DOHH2 (cell line): ENCODE measurements at regions not wholly inside any gene's neighbourhood (a gene's known extent, or its start where the extent isn't known, plus 50 kb on each side); places are given as distances from the start of the nearest gene placed in this dataset.

Experiments used
- H3F3A ChIP-seq: fragments of 200-600 bp; sonication (generic), shearing (Covaris generic); 2 replicates; pipeline ENCODE4 v1.6.0; 2016; ENCODE audit warnings: antibody characterized with exemption, mild to moderate bottlenecking; ENCODE audit not compliant: control insufficient read depth, insufficient read depth
- H3K27ac ChIP-seq: fragments of 200-600 bp; sonication (generic); 2 replicates; pipeline ENCODE4 v1.5.1; 2014; ENCODE audit warnings: low read depth, mild to moderate bottlenecking, low read length, moderate library complexity
- H3K27me3 ChIP-seq: fragments of 200-600 bp; sonication (generic); 2 replicates; pipeline ENCODE4 v1.6.1; 2014; ENCODE audit warnings: mild to moderate bottlenecking, low read length, mixed read lengths; ENCODE audit not compliant: control insufficient read depth
- H3K36me3 ChIP-seq: fragments of 200-600 bp; sonication (generic); 2 replicates; pipeline ENCODE4 v1.6.1; 2014; ENCODE audit warnings: mild to moderate bottlenecking, low read length, moderate library complexity, mixed read lengths; ENCODE audit not compliant: control insufficient read depth
- H3K4me1 ChIP-seq: fragments of 200-600 bp; sonication (generic); 2 replicates; pipeline ENCODE4 v1.6.1; 2014; ENCODE audit warnings: mild to moderate bottlenecking, low read length, mixed read lengths; ENCODE audit not compliant: control insufficient read depth
- H3K4me2 ChIP-seq: fragments of 200-600 bp; sonication (generic); 2 replicates; pipeline ENCODE4 v1.6.0; 2014; ENCODE audit warnings: mild to moderate bottlenecking, low read length, moderate library complexity
- H3K4me3 ChIP-seq: fragments of 200-600 bp; sonication (generic); 2 replicates; pipeline ENCODE4 v1.5.1; 2014; ENCODE audit warnings: mild to moderate bottlenecking, low read length, mixed read lengths
- H3K79me2 ChIP-seq: fragments of 200-600 bp; sonication (generic); 2 replicates; pipeline ENCODE4 v1.6.1; 2014; ENCODE audit warnings: mild to moderate bottlenecking, low read length, mixed read lengths; ENCODE audit not compliant: control insufficient read depth
- H3K9me2 ChIP-seq: fragments of 200-600 bp; sonication (generic); replicated peaks from 2 replicates; pipeline ENCODE4 v1.6.1; 2014; ENCODE audit warnings: mild to moderate bottlenecking, low read length, mixed read lengths; ENCODE audit not compliant: control insufficient read depth
- H3K9me3 ChIP-seq: fragments of 200-600 bp; sonication (generic); 2 replicates; pipeline ENCODE4 v1.6.1; 2014; ENCODE audit warnings: antibody characterized with exemption, low read length, mixed read lengths; ENCODE audit not compliant: control insufficient read depth, insufficient read depth
- H4K20me1 ChIP-seq: fragments of 200-600 bp; sonication (generic); 2 replicates; pipeline ENCODE4 v1.6.0; 2014; ENCODE audit warnings: low read depth, mild to moderate bottlenecking, antibody characterized with exemption, low read length, moderate library complexity; ENCODE audit not compliant: control insufficient read depth, insufficient read depth
- EZH2phosphoT487 ChIP-seq: fragments of 200-600 bp; sonication (generic); IDR thresholded peaks from 2 replicates; pipeline ENCODE4 v1.6.1; 2017; ENCODE audit warnings: borderline replicate concordance, mild to moderate bottlenecking, antibody characterized with exemption, low read length, moderate library complexity, mixed read lengths
- TF ChIP-seq, protein P1 (sequence below): fragments of 200-600 bp; sonication (generic); IDR thresholded peaks from one replicate; pipeline ENCODE4 v1.5.1; 2014; ENCODE audit warnings: antibody characterized with exemption, mild to moderate bottlenecking, low read depth, low read length; ENCODE audit not compliant: poor library complexity, severe bottlenecking

DNA sequence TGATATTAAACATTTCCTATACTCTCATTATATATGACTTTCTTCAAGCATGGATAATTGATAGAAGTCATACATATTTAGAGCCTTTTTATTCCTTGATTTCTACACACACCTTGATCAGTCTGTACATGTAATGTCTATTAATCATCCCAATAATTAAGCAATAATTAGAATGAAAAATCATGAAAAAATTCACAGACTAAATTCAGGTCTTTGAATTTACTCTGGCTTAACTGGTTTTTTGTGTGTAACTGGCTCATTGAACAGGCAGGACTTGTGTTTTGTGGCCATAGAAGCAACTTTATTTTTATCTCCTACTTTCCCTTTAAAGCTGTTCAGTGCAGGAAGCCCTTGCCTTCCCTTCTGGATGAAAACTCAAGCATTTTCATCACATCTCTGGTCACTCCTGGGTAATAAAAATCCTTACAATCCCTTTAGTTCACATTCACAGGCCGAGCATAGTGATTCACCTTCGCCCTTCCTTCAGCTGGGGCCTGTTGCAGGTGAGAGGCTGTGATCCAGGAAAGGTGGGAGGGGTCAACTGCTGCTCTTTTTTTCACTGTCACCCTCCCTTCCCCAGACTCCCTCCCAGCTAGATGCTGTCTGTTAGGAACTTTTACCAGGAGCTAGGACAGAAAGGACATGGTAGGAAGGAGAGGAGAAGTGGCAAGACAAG, 58.0 kb upstream of the ITSN2 start:
- no peaks in the 10 kb centered on the region for H4K20me1 ChIP-seq
- no peak for TF ChIP-seq EZH2phosphoT487
- TF ChIP-seq, protein P1, sequence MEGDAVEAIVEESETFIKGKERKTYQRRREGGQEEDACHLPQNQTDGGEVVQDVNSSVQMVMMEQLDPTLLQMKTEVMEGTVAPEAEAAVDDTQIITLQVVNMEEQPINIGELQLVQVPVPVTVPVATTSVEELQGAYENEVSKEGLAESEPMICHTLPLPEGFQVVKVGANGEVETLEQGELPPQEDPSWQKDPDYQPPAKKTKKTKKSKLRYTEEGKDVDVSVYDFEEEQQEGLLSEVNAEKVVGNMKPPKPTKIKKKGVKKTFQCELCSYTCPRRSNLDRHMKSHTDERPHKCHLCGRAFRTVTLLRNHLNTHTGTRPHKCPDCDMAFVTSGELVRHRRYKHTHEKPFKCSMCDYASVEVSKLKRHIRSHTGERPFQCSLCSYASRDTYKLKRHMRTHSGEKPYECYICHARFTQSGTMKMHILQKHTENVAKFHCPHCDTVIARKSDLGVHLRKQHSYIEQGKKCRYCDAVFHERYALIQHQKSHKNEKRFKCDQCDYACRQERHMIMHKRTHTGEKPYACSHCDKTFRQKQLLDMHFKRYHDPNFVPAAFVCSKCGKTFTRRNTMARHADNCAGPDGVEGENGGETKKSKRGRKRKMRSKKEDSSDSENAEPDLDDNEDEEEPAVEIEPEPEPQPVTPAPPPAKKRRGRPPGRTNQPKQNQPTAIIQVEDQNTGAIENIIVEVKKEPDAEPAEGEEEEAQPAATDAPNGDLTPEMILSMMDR = no peak
- no peaks in the 10 kb centered on the region for H3K9me2 ChIP-seq
- no peak overlapping the region for H3K4me2 ChIP-seq
- H3K27ac ChIP-seq = no peak overlapping the region
- no peaks in the 10 kb centered on the region for H3K27me3 ChIP-seq
- H3K4me3 ChIP-seq = no peak overlapping the region
- H3K36me3 ChIP-seq = no peaks in the 10 kb centered on the region
- H3K4me1 ChIP-seq = no peaks in the 10 kb centered on the region
- 0 out of 2 replicates have a peak, but pooled peaks cover 4% of the 10 kb centered on the region for H3F3A ChIP-seq
- H3K79me2 ChIP-seq = no peaks in the 10 kb centered on the region
- H3K9me3 ChIP-seq = no peaks in the 10 kb centered on the region

DNA sequence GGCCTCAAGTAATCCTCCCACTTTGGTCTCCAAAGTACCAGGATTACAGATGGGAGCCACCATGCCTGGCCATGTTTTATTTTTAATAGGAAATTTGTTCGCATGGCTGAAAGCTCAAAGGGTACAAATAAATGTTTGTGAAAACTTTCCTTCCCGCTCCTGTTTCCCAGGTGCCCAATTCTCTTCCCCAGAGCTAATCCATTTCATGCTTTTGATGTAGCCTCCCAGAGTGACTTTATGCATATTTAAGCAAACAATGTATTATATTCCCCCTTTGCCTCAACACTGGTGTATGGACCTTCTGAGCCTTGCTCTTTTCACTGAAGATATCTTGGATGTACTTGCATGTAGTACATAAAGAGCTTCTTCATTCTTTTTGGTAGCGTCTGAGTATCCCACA, 52.5 kb upstream of the ITSN2 start:
- H3K4me1 ChIP-seq = 0 out of 2 replicates have a peak, but pooled peaks cover 4% of the 10 kb centered on the region
- no peaks in the 10 kb centered on the region for H4K20me1 ChIP-seq
- H3K27me3 ChIP-seq = peaks cover 4% of the 10 kb centered on the region; the same call in 1 of the 2 replicates
- no peak overlapping the region for H3K4me2 ChIP-seq
- no peaks in the 10 kb centered on the region for H3K9me2 ChIP-seq
- no peaks in the 10 kb centered on the region for H3K9me3 ChIP-seq
- H3K79me2 ChIP-seq = no peaks in the 10 kb centered on the region
- no peaks in the 10 kb centered on the region for H3K36me3 ChIP-seq
- no peak overlapping the region for H3K27ac ChIP-seq
- TF ChIP-seq, protein P1 = no peak
- no peak for TF ChIP-seq EZH2phosphoT487
- H3K4me3 ChIP-seq = no peak overlapping the region
- H3F3A ChIP-seq = 0 out of 2 replicates have a peak, but pooled peaks cover under 1% of the 10 kb centered on the region

GRCh38 chr2:24411488-24412151, 51.3 kb upstream of the ITSN2 start:
- TF ChIP-seq, protein P1 = no peak
- no peak for TF ChIP-seq EZH2phosphoT487
- H3K36me3 ChIP-seq = no peaks in the 10 kb centered on the region
- no peaks in the 10 kb centered on the region for H4K20me1 ChIP-seq
- 0 out of 2 replicates have a peak, but pooled peaks cover 4% of the 10 kb centered on the region for H3K4me1 ChIP-seq
- no peak overlapping the region for H3K27ac ChIP-seq
- H3K4me3 ChIP-seq = no peak overlapping the region
- no peaks in the 10 kb centered on the region for H3K79me2 ChIP-seq
- peaks cover 4% of the 10 kb centered on the region; the same call in 1 of the 2 replicates for H3K27me3 ChIP-seq
- H3K9me3 ChIP-seq = no peaks in the 10 kb centered on the region
- no peaks in the 10 kb centered on the region for H3F3A ChIP-seq
- no peak overlapping the region for H3K4me2 ChIP-seq
- H3K9me2 ChIP-seq = no peaks in the 10 kb centered on the region
